ENCODE measurements at regions not wholly inside any gene's neighbourhood (a gene's known extent, or its start where the extent isn't known, plus 50 kb on each side); places are given as distances from the start of the nearest gene placed in this dataset.

- H3K36me3 ChIP-seq (ENCODE audit: control insufficient read depth in 2 of 2, insufficient read depth in 1 of 2, low read length in 2 of 2), result no peaks in the 10 kb centered on the region
- no peak overlapping the region for H3K4me3 ChIP-seq (ENCODE audit: low read depth, low read length)
- H3K4me1 ChIP-seq (ENCODE audit: control insufficient read depth, insufficient read depth, low read length), result no peaks in the 10 kb centered on the region
- no peak for TF ChIP-seq ZNF202 (tag by site-specific recombination; IDR thresholded peaks at IDR 0.05; ENCODE audit: borderline replicate concordance)
- no peak for TF ChIP-seq ZNF26 (tag by site-specific recombination; IDR thresholded peaks at IDR 0.05)
- no peak for TF ChIP-seq ZNF19 (tag by site-specific recombination; IDR thresholded peaks at IDR 0.05; ENCODE audit: low read depth)
- TF ChIP-seq ZNF148 (tag by site-specific recombination; IDR thresholded peaks at IDR 0.05; ENCODE audit: borderline replicate concordance), result no peak
- no peak for TF ChIP-seq ZNF658 (tag by site-specific recombination; IDR thresholded peaks at IDR 0.05)
- no peak for TF ChIP-seq ZNF223 (tag by site-specific recombination; IDR thresholded peaks at IDR 0.05)
- no peak for TF ChIP-seq ZBTB7A (tag by site-specific recombination; IDR thresholded peaks at IDR 0.05; ENCODE audit: low read depth)
- no peak for TF ChIP-seq ZFP3 (tag by site-specific recombination; IDR thresholded peaks at IDR 0.05; ENCODE audit: low read depth)
- TF ChIP-seq ZNF214 (tag by site-specific recombination; IDR thresholded peaks at IDR 0.05; ENCODE audit: borderline replicate concordance), result no peak
- no peak for TF ChIP-seq KLF8 (tag by site-specific recombination; IDR thresholded peaks at IDR 0.05)
- no peak for TF ChIP-seq ZNF792 (tag by site-specific recombination; IDR thresholded peaks at IDR 0.05)
- no peaks in the 10 kb centered on the region for H3K9me3 ChIP-seq (ENCODE audit: control insufficient read depth, insufficient read depth, low read depth, low read length)
- no peak overlapping the region for H3K27ac ChIP-seq (ENCODE audit: extremely low read depth, low read depth, low read length)
- POLR2A ChIA-PET, result interaction anchor here (0.7 kb wide), 1 partner anchor 11 kb away, joined by 4 read pairs; no protein-coding TSS in a partner anchor
- CTCF ChIA-PET, result no interaction called here
Measured at GRCh38 chrX:121320441-121320840, 273.0 kb downstream of the GLUD2 start.

GRCh38 chrX:121322159-121322558 lies 274.7 kb downstream of the GLUD2 start:
- Histone ChIP-seq H3K27ac (ENCODE audit: extremely low read depth, low read depth, low read length) (no peak overlapping the region), H3K4me1 (ENCODE audit: control insufficient read depth, insufficient read depth, low read length) (no peaks in the 10 kb centered on the region), H3K36me3 (ENCODE audit: control insufficient read depth in 2 of 2, insufficient read depth in 1 of 2, low read length in 2 of 2) (no peaks in the 10 kb centered on the region), H3K9me3 (ENCODE audit: control insufficient read depth, insufficient read depth, low read depth, low read length) (no peaks in the 10 kb centered on the region), H3K4me3 (ENCODE audit: low read depth, low read length) (no peak overlapping the region)
- ChIA-PET POLR2A (no interaction called here), CTCF (interaction anchor here (0.6 to 1.8 kb wide), 9 partner anchors 9 to 1608 kb away, joined by 3 to 8 read pairs (median 3); no protein-coding TSS in a partner anchor)
- TF ChIP-seq ZNF132 (tag by site-specific recombination; IDR thresholded peaks at IDR 0.05; ENCODE audit: borderline replicate concordance) (no peak), ZBTB49 (tag by site-specific recombination; IDR thresholded peaks at IDR 0.05; ENCODE audit: low read depth) (no peak), ZBTB21 (tag by site-specific recombination; IDR thresholded peaks at IDR 0.05) (no peak), ZNF596 (tag by site-specific recombination; IDR thresholded peaks at IDR 0.05) (no peak), ZNF560 (tag by site-specific recombination; IDR thresholded peaks at IDR 0.05; ENCODE audit: borderline replicate concordance) (no peak), HOXD13 (CRISPR knock-in tag; IDR thresholded peaks at IDR 0.05; ENCODE audit: borderline replicate concordance) (no peak), ZNF302 (tag by site-specific recombination; IDR thresholded peaks at IDR 0.05; ENCODE audit: low read depth) (no peak), PATZ1 (tag by site-specific recombination; IDR thresholded peaks at IDR 0.05) (no peak), ZNF362 (tag by site-specific recombination; IDR thresholded peaks at IDR 0.05) (no peak), ZNF623 (tag by site-specific recombination; IDR thresholded peaks at IDR 0.05) (no peak), KLF17 (tag by site-specific recombination; IDR thresholded peaks at IDR 0.05) (no peak), ZNF473 (tag by site-specific recombination; IDR thresholded peaks at IDR 0.05) (no peak), FEZF1 (tag by site-specific recombination; IDR thresholded peaks at IDR 0.05) (no peak), ZNF792 (tag by site-specific recombination; IDR thresholded peaks at IDR 0.05) (no peak)
